WTC11 (cell line): ENCODE measurements at regions not wholly inside any gene's neighbourhood (a gene's known extent, or its start where the extent isn't known, plus 50 kb on each side); places are given as distances from the start of the nearest gene placed in this dataset.

Experiments
- ATAC-seq: fragments of 200-7000 bp; cut with Tn5 transposase; 2 replicates; pipeline ENCODE4 v1.10.0; 2021; ENCODE audit warnings: mild to moderate bottlenecking, moderate library complexity
- CTCF ChIA-PET: fragments of 300-600 bp; sonication (Branson Sonifier 250); formaldehyde crosslinking; loops from one replicate; lab custom pipeline; 2021; ENCODE audit warnings: antibody characterized with exemption; lab: Charles Lee
- POLR2A ChIA-PET: fragments of 350-600 bp; sonication (Branson Sonifier 250); formaldehyde crosslinking; loops from one replicate; lab custom pipeline; 2021; ENCODE audit warnings: antibody characterized with exemption; lab: Charles Lee
- DNase-seq: peaks from one replicate; pipeline ENCODE4 v3.0.0; 2021; ENCODE audit warnings: low spot score
- H3K27ac Mint-ChIP-seq: 2 replicates; pipeline ENCODE4 v1.8.0; 2021; ENCODE audit warnings: mixed read lengths
- H3K27me3 Mint-ChIP-seq: 2 replicates; pipeline ENCODE4 v1.8.0; 2021; ENCODE audit warnings: low read depth, mild to moderate bottlenecking, moderate library complexity, mixed read lengths
- H3K36me3 Mint-ChIP-seq: 2 replicates; pipeline ENCODE4 v1.8.0; 2021; ENCODE audit warnings: mixed read lengths
- H3K4me1 Mint-ChIP-seq: 2 replicates; pipeline ENCODE4 v1.8.0; 2022; ENCODE audit warnings: mixed read lengths
- H3K4me3 Mint-ChIP-seq: 2 replicates; pipeline ENCODE4 v1.8.0; 2021; ENCODE audit warnings: mild to moderate bottlenecking, moderate library complexity, mixed read lengths
- H3K9me3 Mint-ChIP-seq: 2 replicates; pipeline ENCODE4 v1.8.0; 2021; ENCODE audit warnings: mixed read lengths
- ARID4B ChIP-seq: sonication (generic); formaldehyde crosslinking; IDR thresholded peaks from 2 replicates; pipeline ENCODE4 v1.8.0; 2023; ENCODE audit warnings: missing genetic modification reagents, mild to moderate bottlenecking, borderline replicate concordance
- MYBL2 ChIP-seq: sonication (generic); formaldehyde crosslinking; IDR thresholded peaks from 2 replicates; pipeline ENCODE4 v1.8.1; 2023; ENCODE audit warnings: mild to moderate bottlenecking, moderate library complexity, missing genetic modification reagents
- ZNF232 ChIP-seq: sonication (generic); formaldehyde crosslinking; IDR thresholded peaks from 2 replicates; pipeline ENCODE4 v1.8.0; 2022; ENCODE audit warnings: mild to moderate bottlenecking, missing genetic modification reagents
- ZNF263 ChIP-seq: sonication (generic); formaldehyde crosslinking; IDR thresholded peaks from 2 replicates; pipeline ENCODE4 v1.8.1; 2022; ENCODE audit warnings: low read depth, mild to moderate bottlenecking, moderate library complexity, missing genetic modification reagents
- TF ChIP-seq, protein P1 (sequence below): sonication (generic); formaldehyde crosslinking; IDR thresholded peaks from 2 replicates; pipeline ENCODE4 v1.8.1; 2023; ENCODE audit warnings: mild to moderate bottlenecking, missing genetic modification reagents
- TF ChIP-seq, protein P2 (sequence below): sonication (generic); formaldehyde crosslinking; IDR thresholded peaks from 2 replicates; pipeline ENCODE4 v1.8.1; 2023; ENCODE audit warnings: mild to moderate bottlenecking, missing genetic modification reagents, borderline replicate concordance
- TF ChIP-seq, protein P3 (sequence below): sonication (generic); formaldehyde crosslinking; IDR thresholded peaks from 2 replicates; pipeline ENCODE4 v1.8.0; 2023; ENCODE audit warnings: mild to moderate bottlenecking, missing genetic modification reagents
- TF ChIP-seq, protein P4 (sequence below): sonication (generic); formaldehyde crosslinking; IDR thresholded peaks from 2 replicates; pipeline ENCODE4 v1.8.0; 2023; ENCODE audit warnings: missing genetic modification reagents

- Mint-ChIP-seq H3K9me3 (peaks cover 26% of the 10 kb centered on the region), H3K36me3 (peaks cover 7% of the 10 kb centered on the region), H3K27ac (no peak overlapping the region), H3K4me1 (peaks cover 9% of the 10 kb centered on the region), H3K4me3 (no peak overlapping the region), H3K27me3 (no peaks in the 10 kb centered on the region)
- POLR2A ChIA-PET = no interaction called here
- no peak for DNase-seq
- no peak for ATAC-seq
- CTCF ChIA-PET = no interaction called here
- TF ChIP-seq MYBL2 (no peak), ARID4B (CRISPR knock-in tag) (no peak), ZNF232 (CRISPR knock-in tag) (no peak)
- TF ChIP-seq, protein P1, sequence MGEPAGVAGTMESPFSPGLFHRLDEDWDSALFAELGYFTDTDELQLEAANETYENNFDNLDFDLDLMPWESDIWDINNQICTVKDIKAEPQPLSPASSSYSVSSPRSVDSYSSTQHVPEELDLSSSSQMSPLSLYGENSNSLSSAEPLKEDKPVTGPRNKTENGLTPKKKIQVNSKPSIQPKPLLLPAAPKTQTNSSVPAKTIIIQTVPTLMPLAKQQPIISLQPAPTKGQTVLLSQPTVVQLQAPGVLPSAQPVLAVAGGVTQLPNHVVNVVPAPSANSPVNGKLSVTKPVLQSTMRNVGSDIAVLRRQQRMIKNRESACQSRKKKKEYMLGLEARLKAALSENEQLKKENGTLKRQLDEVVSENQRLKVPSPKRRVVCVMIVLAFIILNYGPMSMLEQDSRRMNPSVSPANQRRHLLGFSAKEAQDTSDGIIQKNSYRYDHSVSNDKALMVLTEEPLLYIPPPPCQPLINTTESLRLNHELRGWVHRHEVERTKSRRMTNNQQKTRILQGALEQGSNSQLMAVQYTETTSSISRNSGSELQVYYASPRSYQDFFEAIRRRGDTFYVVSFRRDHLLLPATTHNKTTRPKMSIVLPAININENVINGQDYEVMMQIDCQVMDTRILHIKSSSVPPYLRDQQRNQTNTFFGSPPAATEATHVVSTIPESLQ (CRISPR knock-in tag) = no peak
- TF ChIP-seq, protein P2, sequence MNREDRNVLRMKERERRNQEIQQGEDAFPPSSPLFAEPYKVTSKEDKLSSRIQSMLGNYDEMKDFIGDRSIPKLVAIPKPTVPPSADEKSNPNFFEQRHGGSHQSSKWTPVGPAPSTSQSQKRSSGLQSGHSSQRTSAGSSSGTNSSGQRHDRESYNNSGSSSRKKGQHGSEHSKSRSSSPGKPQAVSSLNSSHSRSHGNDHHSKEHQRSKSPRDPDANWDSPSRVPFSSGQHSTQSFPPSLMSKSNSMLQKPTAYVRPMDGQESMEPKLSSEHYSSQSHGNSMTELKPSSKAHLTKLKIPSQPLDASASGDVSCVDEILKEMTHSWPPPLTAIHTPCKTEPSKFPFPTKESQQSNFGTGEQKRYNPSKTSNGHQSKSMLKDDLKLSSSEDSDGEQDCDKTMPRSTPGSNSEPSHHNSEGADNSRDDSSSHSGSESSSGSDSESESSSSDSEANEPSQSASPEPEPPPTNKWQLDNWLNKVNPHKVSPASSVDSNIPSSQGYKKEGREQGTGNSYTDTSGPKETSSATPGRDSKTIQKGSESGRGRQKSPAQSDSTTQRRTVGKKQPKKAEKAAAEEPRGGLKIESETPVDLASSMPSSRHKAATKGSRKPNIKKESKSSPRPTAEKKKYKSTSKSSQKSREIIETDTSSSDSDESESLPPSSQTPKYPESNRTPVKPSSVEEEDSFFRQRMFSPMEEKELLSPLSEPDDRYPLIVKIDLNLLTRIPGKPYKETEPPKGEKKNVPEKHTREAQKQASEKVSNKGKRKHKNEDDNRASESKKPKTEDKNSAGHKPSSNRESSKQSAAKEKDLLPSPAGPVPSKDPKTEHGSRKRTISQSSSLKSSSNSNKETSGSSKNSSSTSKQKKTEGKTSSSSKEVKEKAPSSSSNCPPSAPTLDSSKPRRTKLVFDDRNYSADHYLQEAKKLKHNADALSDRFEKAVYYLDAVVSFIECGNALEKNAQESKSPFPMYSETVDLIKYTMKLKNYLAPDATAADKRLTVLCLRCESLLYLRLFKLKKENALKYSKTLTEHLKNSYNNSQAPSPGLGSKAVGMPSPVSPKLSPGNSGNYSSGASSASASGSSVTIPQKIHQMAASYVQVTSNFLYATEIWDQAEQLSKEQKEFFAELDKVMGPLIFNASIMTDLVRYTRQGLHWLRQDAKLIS (CRISPR knock-in tag) = no peak
Observed at GRCh38 chr15:91635080-91635479, 218.4 kb upstream of the SLCO3A1 start.

DNA sequence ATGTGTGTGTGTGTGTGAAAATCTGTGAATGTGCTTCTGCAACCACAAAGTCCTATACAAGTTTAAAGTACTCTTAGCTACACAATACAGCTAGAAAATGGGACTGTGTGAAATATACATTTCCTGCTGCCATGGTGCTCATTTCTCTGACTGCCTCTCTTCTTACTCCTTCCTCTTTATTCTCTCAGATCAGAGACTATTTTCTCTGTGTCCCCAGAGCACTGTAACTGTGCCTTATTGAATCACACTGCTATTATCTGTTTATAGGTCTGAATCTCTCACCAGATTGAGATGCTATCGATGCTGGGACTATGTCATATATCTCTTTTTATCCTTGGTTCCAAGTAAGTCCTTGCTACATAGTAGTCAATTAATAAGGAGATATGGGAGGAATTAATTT is 217.9 kb upstream of the SLCO3A1 start:
- Mint-ChIP-seq H3K4me3 (no peak overlapping the region), H3K9me3 (peaks cover 31% of the 10 kb centered on the region), H3K36me3 (peaks cover 13% of the 10 kb centered on the region), H3K4me1 (peaks cover 9% of the 10 kb centered on the region), H3K27me3 (no peaks in the 10 kb centered on the region), H3K27ac (no peak overlapping the region)
- POLR2A ChIA-PET = no interaction called here
- ATAC-seq (no peak), DNase-seq (no peak)
- CTCF ChIA-PET = no interaction called here
- TF ChIP-seq, protein P3, sequence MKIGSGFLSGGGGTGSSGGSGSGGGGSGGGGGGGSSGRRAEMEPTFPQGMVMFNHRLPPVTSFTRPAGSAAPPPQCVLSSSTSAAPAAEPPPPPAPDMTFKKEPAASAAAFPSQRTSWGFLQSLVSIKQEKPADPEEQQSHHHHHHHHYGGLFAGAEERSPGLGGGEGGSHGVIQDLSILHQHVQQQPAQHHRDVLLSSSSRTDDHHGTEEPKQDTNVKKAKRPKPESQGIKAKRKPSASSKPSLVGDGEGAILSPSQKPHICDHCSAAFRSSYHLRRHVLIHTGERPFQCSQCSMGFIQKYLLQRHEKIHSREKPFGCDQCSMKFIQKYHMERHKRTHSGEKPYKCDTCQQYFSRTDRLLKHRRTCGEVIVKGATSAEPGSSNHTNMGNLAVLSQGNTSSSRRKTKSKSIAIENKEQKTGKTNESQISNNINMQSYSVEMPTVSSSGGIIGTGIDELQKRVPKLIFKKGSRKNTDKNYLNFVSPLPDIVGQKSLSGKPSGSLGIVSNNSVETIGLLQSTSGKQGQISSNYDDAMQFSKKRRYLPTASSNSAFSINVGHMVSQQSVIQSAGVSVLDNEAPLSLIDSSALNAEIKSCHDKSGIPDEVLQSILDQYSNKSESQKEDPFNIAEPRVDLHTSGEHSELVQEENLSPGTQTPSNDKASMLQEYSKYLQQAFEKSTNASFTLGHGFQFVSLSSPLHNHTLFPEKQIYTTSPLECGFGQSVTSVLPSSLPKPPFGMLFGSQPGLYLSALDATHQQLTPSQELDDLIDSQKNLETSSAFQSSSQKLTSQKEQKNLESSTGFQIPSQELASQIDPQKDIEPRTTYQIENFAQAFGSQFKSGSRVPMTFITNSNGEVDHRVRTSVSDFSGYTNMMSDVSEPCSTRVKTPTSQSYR (CRISPR knock-in tag) = no peak
- no peak for TF ChIP-seq ZNF263 (CRISPR knock-in tag)
- TF ChIP-seq, protein P4, sequence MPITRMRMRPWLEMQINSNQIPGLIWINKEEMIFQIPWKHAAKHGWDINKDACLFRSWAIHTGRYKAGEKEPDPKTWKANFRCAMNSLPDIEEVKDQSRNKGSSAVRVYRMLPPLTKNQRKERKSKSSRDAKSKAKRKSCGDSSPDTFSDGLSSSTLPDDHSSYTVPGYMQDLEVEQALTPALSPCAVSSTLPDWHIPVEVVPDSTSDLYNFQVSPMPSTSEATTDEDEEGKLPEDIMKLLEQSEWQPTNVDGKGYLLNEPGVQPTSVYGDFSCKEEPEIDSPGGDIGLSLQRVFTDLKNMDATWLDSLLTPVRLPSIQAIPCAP (CRISPR knock-in tag) = no peak
